Activated T-cell treated with anti-CD3 and anti-CD28 coated beads, Interleukin-2, amount 50 U/mL, for 72 hours (primary cell): ENCODE measurements at regions not wholly inside any gene's neighbourhood (a gene's known extent, or its start where the extent isn't known, plus 50 kb on each side); places are given as distances from the start of the nearest gene placed in this dataset.

ENCODE experiments used
- ATAC-seq, 2 donors: fragments of 150-1000 bp; cut with Tn5 transposase; replicated peaks in 1 of 2; 2 replicates each; pipeline ENCODE4 v1.10.0; 2021; ENCODE audit warnings: moderate library complexity in 2 of 2, mild to moderate bottlenecking in 1 of 2
- DNase-seq, 2 donors: peaks; one replicate each; pipeline ENCODE4 v3.0.0; 2021 to 2022; ENCODE audit warnings: mixed read lengths in 1 of 2
- H3K27ac Mint-ChIP-seq: one replicate; pipeline ENCODE4 v1.8.0; 2022; ENCODE audit warnings: mild to moderate bottlenecking, moderate library complexity, mixed read lengths
- H3K27me3 Mint-ChIP-seq: one replicate; pipeline ENCODE4 v1.8.0; 2022; ENCODE audit warnings: low read depth, mixed read lengths
- H3K36me3 Mint-ChIP-seq, 2 donors: one replicate each; pipeline ENCODE4 v1.8.0; 2022; ENCODE audit warnings: mixed read lengths in 2 of 2, mild to moderate bottlenecking in 1 of 2; ENCODE audit not compliant: insufficient read depth in 2 of 2
- H3K4me1 Mint-ChIP-seq: one replicate; pipeline ENCODE4 v1.8.0; 2022; ENCODE audit warnings: low read depth, mixed read lengths
- H3K4me3 Mint-ChIP-seq, 2 donors: one replicate each; pipeline ENCODE4 v1.8.0; 2022; ENCODE audit warnings: mild to moderate bottlenecking in 2 of 2, mixed read lengths in 2 of 2, moderate library complexity in 2 of 2
- H3K9me3 Mint-ChIP-seq, 2 donors: one replicate each; pipeline ENCODE4 v1.8.0; 2022; ENCODE audit warnings: mixed read lengths in 2 of 2

- H3K27me3 Mint-ChIP-seq, result no peaks in the 10 kb centered on the region
- DNase-seq (no peak), ATAC-seq (no peak)
- no peaks in the 10 kb centered on the region for H3K4me1 Mint-ChIP-seq
- H3K9me3 Mint-ChIP-seq, result peaks cover 0 to 2% of the 10 kb centered on the region in 2 donors
- H3K27ac Mint-ChIP-seq, result no peak overlapping the region
- H3K36me3 Mint-ChIP-seq, result no peaks in the 10 kb centered on the region
- no peak overlapping the region for H3K4me3 Mint-ChIP-seq
These were observed 341.1 kb downstream of the ARL6IP6 start for GRCh38 chr2:153059338-153060052.

GRCh38 chr2:153057743-153058142 lies 339.3 kb downstream of the ARL6IP6 start:
- Mint-ChIP-seq H3K36me3 (no peaks in the 10 kb centered on the region), H3K4me1 (no peaks in the 10 kb centered on the region), H3K27me3 (no peaks in the 10 kb centered on the region), H3K4me3 (no peak overlapping the region), H3K27ac (no peak overlapping the region), H3K9me3 (no peaks in the 10 kb centered on the region)
- DNase-seq, result no peak
- no peak for ATAC-seq

- no peaks in the 10 kb centered on the region for H3K4me1 Mint-ChIP-seq
- H3K4me3 Mint-ChIP-seq, result no peak overlapping the region
- no peaks in the 10 kb centered on the region for H3K36me3 Mint-ChIP-seq
- no peaks in the 10 kb centered on the region for H3K27me3 Mint-ChIP-seq
- H3K27ac Mint-ChIP-seq, result no peak overlapping the region
- H3K9me3 Mint-ChIP-seq, result no peaks in the 10 kb centered on the region
- ATAC-seq, result no peak
- no peak for DNase-seq
These were observed 336.8 kb downstream of the ARL6IP6 start for GRCh38 chr2:153055182-153055581.

GRCh38 chr2:153052807-153053559 lies 334.6 kb downstream of the ARL6IP6 start:
- no peak for DNase-seq
- Mint-ChIP-seq H3K36me3 (no peaks in the 10 kb centered on the region), H3K4me1 (no peaks in the 10 kb centered on the region), H3K4me3 (no peak overlapping the region), H3K27ac (no peak overlapping the region), H3K27me3 (no peaks in the 10 kb centered on the region), H3K9me3 (no peaks in the 10 kb centered on the region)
- ATAC-seq, result no peak

- Mint-ChIP-seq H3K27me3 (no peaks in the 10 kb centered on the region), H3K27ac (no peak overlapping the region), H3K4me3 (no peak overlapping the region), H3K9me3 (no peaks in the 10 kb centered on the region), H3K36me3 (no peaks in the 10 kb centered on the region), H3K4me1 (no peaks in the 10 kb centered on the region)
- ATAC-seq (no peak), DNase-seq (no peak)
These were observed 328.8 kb downstream of the ARL6IP6 start for GRCh38 chr2:153047220-153047619.

- Mint-ChIP-seq H3K36me3 (no peaks in the 10 kb centered on the region), H3K4me3 (no peak overlapping the region), H3K27ac (no peak overlapping the region), H3K4me1 (no peaks in the 10 kb centered on the region), H3K27me3 (no peaks in the 10 kb centered on the region), H3K9me3 (peaks cover 2 to 3% of the 10 kb centered on the region in 2 donors)
- ATAC-seq (no peak), DNase-seq (no peak)
These were observed 325.0 kb downstream of the ARL6IP6 start for GRCh38 chr2:153043385-153043784.

- no peak for DNase-seq
- Mint-ChIP-seq H3K27ac (no peak overlapping the region), H3K36me3 (no peaks in the 10 kb centered on the region)
These were observed 310.2 kb downstream of the ARL6IP6 start for GRCh38 chr2:153028626-153029025.

GRCh38 chr2:153027533-153027932 lies 309.1 kb downstream of the ARL6IP6 start:
- H3K36me3 Mint-ChIP-seq, result no peaks in the 10 kb centered on the region
- ATAC-seq, result no peak
- DNase-seq, result no peak
- H3K9me3 Mint-ChIP-seq, result peaks cover 0 to 2% of the 10 kb centered on the region in 2 donors
- H3K27ac Mint-ChIP-seq, result no peak overlapping the region
- H3K4me1 Mint-ChIP-seq, result no peaks in the 10 kb centered on the region
- no peak overlapping the region for H3K4me3 Mint-ChIP-seq
- no peaks in the 10 kb centered on the region for H3K27me3 Mint-ChIP-seq

More at GRCh38 chr2:153028626-153029025, 310.2 kb downstream of the ARL6IP6 start:
- H3K4me1 Mint-ChIP-seq, result no peaks in the 10 kb centered on the region
- H3K27me3 Mint-ChIP-seq, result no peaks in the 10 kb centered on the region
- H3K4me3 Mint-ChIP-seq, result no peak overlapping the region
- ATAC-seq, result no peak
- H3K9me3 Mint-ChIP-seq, result peaks cover 0 to 2% of the 10 kb centered on the region in 2 donors

GRCh38 chr2:153020201-153020600 lies 301.8 kb downstream of the ARL6IP6 start:
- ATAC-seq (no peak), DNase-seq (no peak)
- peaks cover 0 to 4% of the 10 kb centered on the region in 2 donors for H3K36me3 Mint-ChIP-seq
- no peak overlapping the region for H3K4me3 Mint-ChIP-seq
- H3K27me3 Mint-ChIP-seq, result no peaks in the 10 kb centered on the region
- no peaks in the 10 kb centered on the region for H3K4me1 Mint-ChIP-seq
- H3K9me3 Mint-ChIP-seq, result peaks cover 7 to 15% of the 10 kb centered on the region in 2 donors
- no peak overlapping the region for H3K27ac Mint-ChIP-seq

GRCh38 chr2:153005071-153005730 lies 286.8 kb downstream of the ARL6IP6 start:
- Mint-ChIP-seq H3K4me1 (no peaks in the 10 kb centered on the region), H3K27ac (no peak overlapping the region), H3K36me3 (no peaks in the 10 kb centered on the region), H3K27me3 (no peaks in the 10 kb centered on the region), H3K4me3 (no peak overlapping the region), H3K9me3 (no peaks in the 10 kb centered on the region)
- ATAC-seq (no peak), DNase-seq (no peak)

GRCh38 chr2:153004627-153005026 lies 286.2 kb downstream of the ARL6IP6 start:
- Mint-ChIP-seq H3K27ac (no peak overlapping the region), H3K4me1 (no peaks in the 10 kb centered on the region), H3K9me3 (no peaks in the 10 kb centered on the region), H3K4me3 (no peak overlapping the region), H3K36me3 (no peaks in the 10 kb centered on the region), H3K27me3 (no peaks in the 10 kb centered on the region)
- DNase-seq (no peak), ATAC-seq (no peak)

- H3K27ac Mint-ChIP-seq, result no peak overlapping the region
- no peak overlapping the region for H3K4me3 Mint-ChIP-seq
- H3K36me3 Mint-ChIP-seq, result peaks cover 0 to 3% of the 10 kb centered on the region in 2 donors
- DNase-seq (no peak), ATAC-seq (no peak)
- peaks cover 3 to 8% of the 10 kb centered on the region in 2 donors for H3K9me3 Mint-ChIP-seq
- no peaks in the 10 kb centered on the region for H3K27me3 Mint-ChIP-seq
- H3K4me1 Mint-ChIP-seq, result no peaks in the 10 kb centered on the region
These were observed 255.7 kb downstream of the ARL6IP6 start for GRCh38 chr2:152974146-152974545.

- H3K4me3 Mint-ChIP-seq, result no peak overlapping the region
- no peaks in the 10 kb centered on the region for H3K27me3 Mint-ChIP-seq
- H3K36me3 Mint-ChIP-seq, result peaks cover 0 to 3% of the 10 kb centered on the region in 2 donors
- H3K4me1 Mint-ChIP-seq, result no peaks in the 10 kb centered on the region
- DNase-seq (no peak), ATAC-seq (no peak)
- no peak overlapping the region for H3K27ac Mint-ChIP-seq
- peaks cover 4 to 8% of the 10 kb centered on the region in 2 donors for H3K9me3 Mint-ChIP-seq
These were observed 253.3 kb downstream of the ARL6IP6 start for GRCh38 chr2:152971685-152972084.
